Activated naive CD8-positive, alpha-beta T cell treated with anti-CD3 and anti-CD28 coated beads, Interleukin-2, amount 50 U/mL, for 16 hours (primary cell): ENCODE measurements at regions not wholly inside any gene's neighbourhood (a gene's known extent, or its start where the extent isn't known, plus 50 kb on each side); places are given as distances from the start of the nearest gene placed in this dataset.
"Not testable (repeated sequence)": the region's sequence is repeated elsewhere in the genome, so short reads cannot be mapped to it uniquely, and the experiment has no call there.

Source experiments
- DNase-seq: peaks from one replicate; pipeline ENCODE4 v3.0.0-alpha.2; 2020; ENCODE audit warnings: low read depth, low spot score

- no peak for DNase-seq
Measured at GRCh38 chr6:14995966-14996602, 249.8 kb upstream of the JARID2 start.

GRCh38 chr6:14996892-14997291 is 249.0 kb upstream of the JARID2 start:
- no peak for DNase-seq

DNA sequence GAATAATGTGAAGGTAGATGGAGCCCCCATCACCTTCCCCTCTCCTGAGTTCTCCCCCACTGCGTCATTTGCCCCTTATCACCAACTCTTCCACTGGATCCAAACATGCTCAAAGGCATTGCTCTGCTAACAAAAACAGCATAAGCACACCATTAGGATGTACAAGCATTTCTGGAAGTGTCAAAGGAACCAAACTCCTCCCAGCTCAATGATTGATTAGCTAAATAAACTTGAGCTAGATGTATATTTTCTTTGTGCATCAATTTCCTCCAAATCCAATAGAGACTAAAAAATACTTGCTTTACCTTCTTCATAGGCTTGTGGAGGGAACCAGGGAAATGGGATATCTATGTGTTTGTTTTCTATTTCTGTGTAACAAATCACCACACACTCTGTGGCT is 248.4 kb upstream of the JARID2 start:
- DNase-seq, result no peak

DNA sequence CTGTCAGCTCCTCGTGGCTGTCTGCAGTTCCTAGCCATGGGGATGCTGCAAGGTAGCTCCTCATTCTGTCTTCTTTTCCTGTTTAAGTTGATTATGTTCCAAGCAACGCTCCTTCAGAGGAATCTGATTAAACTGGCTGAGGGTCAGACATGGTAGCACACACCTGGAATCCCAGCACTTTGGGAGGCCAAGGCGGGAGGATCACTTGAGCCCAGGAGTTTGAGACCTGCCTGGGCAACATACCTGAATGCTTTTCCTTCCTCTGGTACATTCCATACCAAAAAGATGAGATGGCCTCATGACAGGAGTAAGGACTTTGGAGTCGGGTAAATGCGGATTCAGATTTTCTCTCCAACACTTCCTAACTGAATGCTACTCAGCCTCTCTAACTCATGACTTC is 246.8 kb upstream of the JARID2 start:
- no peak for DNase-seq

- no peak for DNase-seq
Measured at GRCh38 chr6:15001326-15001910, 244.5 kb upstream of the JARID2 start.

GRCh38 chr6:15008269-15008668 is 237.6 kb upstream of the JARID2 start:
- no peak for DNase-seq

DNA sequence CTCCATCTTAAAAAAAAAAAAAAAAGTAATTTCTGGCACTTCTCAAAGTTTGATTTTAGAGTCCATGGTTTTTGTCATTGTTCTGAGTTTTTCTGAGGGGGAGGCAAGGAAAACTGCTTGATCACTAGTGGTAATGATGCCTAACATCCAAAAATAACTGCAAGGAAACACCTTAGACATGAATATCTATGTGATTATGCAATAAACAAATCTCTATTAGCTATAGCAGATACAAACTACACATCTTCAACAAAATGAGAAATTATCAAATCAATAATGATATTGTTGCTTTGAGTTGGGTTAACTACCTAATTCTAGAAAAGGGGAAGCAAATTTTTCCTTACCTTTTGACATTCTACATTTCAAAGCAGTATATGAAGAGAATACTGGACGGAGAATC is 230.9 kb upstream of the JARID2 start:
- no peak for DNase-seq

DNA sequence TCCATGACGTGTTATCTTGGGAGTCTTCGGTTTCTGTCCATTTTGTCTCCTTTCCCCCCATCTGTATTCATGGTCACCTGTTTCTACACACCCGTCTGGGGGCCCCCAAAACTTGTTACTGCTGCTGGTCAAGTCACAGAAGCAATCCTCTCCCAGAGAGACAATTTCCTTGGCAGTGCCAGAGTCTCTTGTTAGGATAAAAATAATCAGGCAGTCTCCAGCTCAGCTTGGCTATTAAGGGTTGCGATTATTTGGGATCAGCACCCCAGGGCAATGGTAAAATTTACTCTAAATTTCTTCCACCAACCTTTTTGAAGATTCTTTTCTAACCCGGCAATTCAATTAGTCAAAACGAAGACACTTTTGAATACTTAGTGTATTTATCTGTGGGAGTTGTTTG is 229.1 kb upstream of the JARID2 start:
- no peak for DNase-seq

GRCh38 chr6:15017261-15017660 is 228.6 kb upstream of the JARID2 start:
- no peak for DNase-seq

GRCh38 chr6:15017803-15018202 is 228.1 kb upstream of the JARID2 start:
- DNase-seq, result no peak

- no peak for DNase-seq
Measured at GRCh38 chr6:15020119-15020770, 225.6 kb upstream of the JARID2 start.

- no peak for DNase-seq
Measured at GRCh38 chr6:15021074-15021473, 224.8 kb upstream of the JARID2 start.

DNA sequence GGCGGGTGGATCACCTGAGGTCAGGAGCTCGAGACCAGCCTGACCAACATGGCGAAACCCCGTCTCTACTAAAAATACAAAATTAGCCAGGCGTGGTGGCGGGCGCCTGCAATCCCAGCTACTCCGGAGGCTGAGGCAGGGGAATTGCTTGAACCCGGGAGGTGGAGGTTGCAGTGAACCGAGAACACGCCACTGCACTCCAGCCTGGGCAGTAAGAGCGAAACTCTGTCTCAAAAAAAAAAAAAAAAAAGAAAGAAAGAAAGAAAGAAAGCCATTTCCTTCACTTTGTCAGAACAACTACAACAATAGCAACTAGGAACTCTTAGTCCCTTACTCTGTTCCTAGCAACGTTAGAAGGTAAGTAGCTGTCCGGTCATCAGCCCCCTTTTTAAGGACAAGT is 222.9 kb upstream of the JARID2 start:
- not testable (repeated sequence) for DNase-seq

- DNase-seq, result no peak
Measured at GRCh38 chr6:15023448-15023847, 222.4 kb upstream of the JARID2 start.

DNA sequence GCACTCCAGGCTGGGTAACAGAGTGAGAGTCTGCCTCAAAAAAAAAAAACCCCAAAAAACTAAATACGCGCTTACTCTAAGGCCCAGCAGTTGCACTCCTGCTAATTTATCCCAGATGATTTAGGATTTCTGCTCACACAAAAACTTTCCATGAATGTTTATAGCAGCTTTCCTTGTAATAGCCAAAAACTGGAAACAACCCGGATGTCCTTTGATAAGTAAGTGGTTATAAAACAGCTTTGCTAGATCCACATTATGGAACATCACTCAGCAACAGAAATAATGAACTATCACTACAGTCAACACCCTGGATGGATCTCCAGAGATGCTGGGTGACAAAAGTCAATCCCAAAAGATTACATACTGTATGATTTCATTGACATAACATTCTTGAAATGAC is 220.4 kb upstream of the JARID2 start:
- DNase-seq, result no peak

DNA sequence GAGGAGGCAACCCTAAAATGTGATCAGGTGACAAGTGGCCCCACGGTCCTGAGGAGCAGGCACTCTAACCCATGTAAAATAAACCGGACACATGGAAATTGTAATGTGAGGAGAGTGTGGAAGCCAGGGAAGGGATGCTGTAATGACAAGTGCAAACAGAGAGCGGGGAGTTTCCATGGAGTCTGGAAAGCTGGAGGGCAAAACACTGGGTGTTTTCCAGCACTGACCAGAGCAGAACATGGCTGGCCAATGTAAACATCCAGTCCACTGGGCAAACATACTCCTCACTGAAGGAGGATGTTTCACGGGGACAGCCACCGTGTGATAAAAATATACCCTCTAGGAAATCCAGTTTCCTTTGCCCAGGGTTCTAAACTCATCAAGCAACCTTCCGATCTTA is 219.0 kb upstream of the JARID2 start:
- DNase-seq, result no peak

GRCh38 chr6:15027472-15027871 is 218.4 kb upstream of the JARID2 start:
- no peak for DNase-seq

GRCh38 chr6:15032015-15032414 is 213.9 kb upstream of the JARID2 start:
- no peak for DNase-seq

DNA sequence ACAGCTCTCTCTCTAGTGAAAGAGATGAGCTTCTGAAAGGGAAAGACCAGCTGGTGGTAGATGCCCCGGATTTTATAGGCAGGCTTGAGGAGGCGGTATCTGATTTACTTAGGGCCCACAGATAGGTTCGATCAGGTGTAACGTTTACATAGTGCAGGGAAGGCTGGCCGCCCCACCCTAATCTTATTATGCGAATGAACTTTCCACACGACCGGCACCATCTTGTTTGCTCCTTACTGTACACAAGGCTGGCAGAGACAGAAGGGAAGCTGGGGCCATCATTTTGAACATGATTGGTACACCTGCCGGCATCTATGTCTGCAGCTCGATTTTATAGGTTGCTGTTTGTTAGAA is 212.0 kb upstream of the JARID2 start:
- DNase-seq, result no peak

DNA sequence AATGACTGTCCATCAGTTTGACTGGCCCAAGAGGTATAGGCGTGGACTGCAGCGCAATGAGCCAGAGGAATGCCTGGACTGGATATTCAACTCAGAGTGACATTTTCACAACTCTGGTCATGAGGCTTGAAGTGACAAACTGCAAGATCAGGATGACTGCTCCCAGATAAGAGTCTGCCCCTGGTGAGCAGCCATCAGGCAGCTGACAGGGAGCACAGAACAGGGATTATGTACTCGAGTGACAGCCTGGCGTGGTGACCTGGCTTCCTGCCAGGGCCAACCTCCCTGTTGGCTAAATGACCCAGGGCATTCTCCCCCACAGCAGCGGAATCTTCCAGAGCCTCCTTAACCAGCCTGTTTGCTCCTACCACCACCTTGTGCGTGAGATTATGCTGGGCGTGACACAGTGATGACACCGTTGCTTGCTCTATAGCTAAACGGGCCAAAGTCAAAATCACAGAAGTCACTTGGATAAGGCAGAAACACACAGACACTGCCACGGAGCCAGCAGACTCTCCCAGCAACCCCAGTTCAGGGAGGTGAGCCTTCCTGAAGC is 209.1 kb upstream of the JARID2 start:
- no peak for DNase-seq

DNA sequence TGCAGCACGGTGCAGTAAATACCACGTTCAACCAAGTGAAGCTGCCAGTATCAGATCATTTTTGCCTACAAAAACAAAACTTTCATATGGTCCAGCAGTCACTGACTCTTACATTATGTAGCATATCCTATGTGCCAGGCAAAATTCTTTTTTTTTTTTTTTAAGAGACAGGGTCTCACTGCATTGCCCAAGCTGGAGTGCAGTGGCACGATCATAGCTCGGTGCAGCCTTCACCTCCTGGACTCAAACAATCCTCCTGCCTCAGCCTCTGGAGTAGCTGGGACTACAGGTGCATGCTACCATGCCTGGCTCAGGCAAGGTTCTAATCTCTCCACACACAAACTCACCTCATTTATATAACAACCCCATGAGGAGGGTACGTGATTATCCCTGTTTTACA is 208.6 kb upstream of the JARID2 start:
- no peak for DNase-seq

- no peak for DNase-seq
Measured at GRCh38 chr6:15038013-15038791, 207.7 kb upstream of the JARID2 start.
